HG03025 (cell line): ENCODE measurements at regions not wholly inside any gene's neighbourhood (a gene's known extent, or its start where the extent isn't known, plus 50 kb on each side); places are given as distances from the start of the nearest gene placed in this dataset.

Experiments
- ATAC-seq: cut with Tn5 transposase; IDR thresholded peaks from one replicate; pipeline ENCODE4 v1.9.1; 2021; ENCODE audit warnings: mild to moderate bottlenecking, moderate library complexity; ENCODE audit not compliant: unreplicated experiment, low FRiP score

GRCh38 chr2:42868096-42868495 lies 75.7 kb upstream of the HAAO start:
- ATAC-seq = no peak

- ATAC-seq = no peak
Measured at GRCh38 chr2:42867093-42868065, 75.0 kb upstream of the HAAO start.

- ATAC-seq = no peak
Measured at GRCh38 chr2:42865884-42866881, 73.8 kb upstream of the HAAO start.

- ATAC-seq = no peak
Measured at GRCh38 chr2:42864641-42865280, 72.4 kb upstream of the HAAO start.

- no peak for ATAC-seq
Measured at GRCh38 chr2:42864222-42864621, 71.8 kb upstream of the HAAO start.

GRCh38 chr2:42863751-42864150 lies 71.4 kb upstream of the HAAO start:
- ATAC-seq = no peak

- no peak for ATAC-seq
Measured at GRCh38 chr2:42863320-42863719, 70.9 kb upstream of the HAAO start.

- ATAC-seq = no peak
Measured at GRCh38 chr2:42862669-42863185, 70.3 kb upstream of the HAAO start.

- no peak for ATAC-seq
Measured at GRCh38 chr2:42861321-42861720, 68.9 kb upstream of the HAAO start.

- no peak for ATAC-seq
Measured at GRCh38 chr2:42860319-42861094, 68.1 kb upstream of the HAAO start.

- ATAC-seq = no peak
Measured at GRCh38 chr2:42859791-42860190, 67.4 kb upstream of the HAAO start.

- ATAC-seq = no peak
Measured at GRCh38 chr2:42859006-42859552, 66.7 kb upstream of the HAAO start.

GRCh38 chr2:42858140-42859005 lies 66.0 kb upstream of the HAAO start:
- ATAC-seq = no peak

- ATAC-seq = no peak
Measured at GRCh38 chr2:42856891-42857632, 64.7 kb upstream of the HAAO start.

- no peak for ATAC-seq
Measured at GRCh38 chr2:42856106-42856860, 63.9 kb upstream of the HAAO start.

GRCh38 chr2:42855221-42855970 lies 63.0 kb upstream of the HAAO start:
- ATAC-seq = no peak
